AG20443 (cell line): ENCODE measurements at regions not wholly inside any gene's neighbourhood (a gene's known extent, or its start where the extent isn't known, plus 50 kb on each side); places are given as distances from the start of the nearest gene placed in this dataset.
"Not testable (repeated sequence)": the region's sequence is repeated elsewhere in the genome, so short reads cannot be mapped to it uniquely, and the experiment has no call there.

Experiments used
- DNase-seq: peaks from one replicate; pipeline ENCODE4 v3.0.0; 2012; ENCODE audit warnings: low spot score, mixed read lengths

DNA sequence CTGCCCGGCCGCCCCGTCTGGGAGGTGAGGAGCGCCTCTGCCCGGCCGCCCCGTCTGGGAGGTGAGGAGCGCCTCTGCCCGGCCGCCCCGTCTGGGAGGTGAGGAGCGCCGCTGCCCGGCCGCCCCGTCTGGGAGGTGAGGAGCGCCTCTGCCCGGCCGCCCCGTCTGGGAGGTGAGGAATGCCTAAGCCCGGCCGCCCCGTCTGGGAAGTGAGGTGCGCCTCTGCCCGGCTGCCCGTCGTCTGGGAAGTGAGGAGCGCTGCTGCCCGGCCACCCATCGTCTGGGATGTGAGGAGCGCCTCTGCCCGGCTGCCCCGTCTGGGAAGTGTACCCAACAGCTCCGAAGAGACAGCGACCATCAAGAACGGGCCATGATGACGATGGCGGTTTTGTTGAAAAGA, 136.6 kb upstream of the PROKR2 start:
- not testable (repeated sequence) for DNase-seq

DNA sequence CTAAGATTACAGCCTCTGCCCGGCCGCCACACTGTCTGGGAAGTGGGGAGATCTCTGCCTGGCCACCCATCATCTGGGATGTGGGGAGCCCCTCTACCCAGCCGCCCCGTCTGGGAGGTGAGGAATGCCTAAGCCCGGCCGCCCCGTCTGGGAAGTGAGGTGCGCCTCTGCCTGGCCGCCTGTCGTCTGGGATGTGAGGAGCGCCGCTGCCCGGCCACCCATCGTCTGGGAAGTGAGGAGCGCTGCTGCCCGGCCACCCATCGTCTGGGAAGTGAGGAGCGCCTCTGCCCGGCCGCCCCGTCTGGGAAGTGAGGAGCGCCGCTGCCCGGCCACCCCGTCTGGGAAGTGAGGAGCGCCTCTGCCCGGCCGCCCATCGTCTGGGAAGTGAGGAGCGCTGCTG, 135.9 kb upstream of the PROKR2 start:
- not testable (repeated sequence) for DNase-seq

DNA sequence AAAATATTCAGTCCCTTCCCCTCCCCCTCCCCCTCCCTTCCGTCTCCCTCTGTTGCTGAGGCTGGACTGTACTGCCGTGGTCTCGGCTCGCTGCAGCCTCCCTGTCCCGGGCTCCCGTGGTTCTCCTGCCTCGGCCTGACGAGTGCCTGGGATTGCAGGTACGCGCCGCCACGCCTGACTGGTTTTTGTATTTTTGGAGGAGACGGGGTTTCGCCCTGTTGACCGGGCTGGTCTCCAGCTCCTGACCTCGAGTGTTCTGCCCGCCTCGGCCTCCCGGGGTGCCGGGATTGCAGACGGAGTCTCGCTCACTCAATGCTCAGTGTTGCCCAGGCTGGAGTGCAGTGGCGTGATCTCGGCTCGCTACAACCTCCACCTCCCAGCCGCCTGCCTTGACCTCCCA, 135.5 kb upstream of the PROKR2 start:
- DNase-seq = not testable (repeated sequence)

DNA sequence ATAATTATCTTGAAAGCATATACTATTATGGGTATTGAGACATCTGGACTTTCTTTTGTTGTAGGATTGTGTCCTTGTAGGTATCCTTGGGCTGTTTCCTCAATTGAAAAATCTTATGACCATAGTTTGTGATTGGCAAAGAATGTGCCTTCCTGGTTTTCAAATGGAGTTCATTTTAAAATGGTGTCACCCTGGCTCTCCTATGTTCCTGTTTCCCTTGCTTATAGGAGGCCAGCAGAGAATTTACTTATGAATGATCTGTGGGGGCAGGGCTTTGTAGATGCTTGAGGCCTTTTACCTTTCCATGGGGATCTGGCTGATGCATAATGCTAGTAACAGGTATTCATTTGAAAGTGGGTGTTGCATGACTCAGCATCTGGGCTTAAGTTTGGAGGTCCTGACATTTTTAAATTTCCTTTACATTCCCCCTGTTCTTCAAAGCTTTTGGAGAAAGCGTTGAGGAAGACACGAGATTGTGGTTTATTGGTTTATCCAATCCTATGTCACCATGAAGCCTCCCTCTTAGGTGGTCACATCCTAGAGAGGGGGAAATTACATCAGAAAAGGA, 135.0 kb upstream of the PROKR2 start:
- no peak for DNase-seq

DNA sequence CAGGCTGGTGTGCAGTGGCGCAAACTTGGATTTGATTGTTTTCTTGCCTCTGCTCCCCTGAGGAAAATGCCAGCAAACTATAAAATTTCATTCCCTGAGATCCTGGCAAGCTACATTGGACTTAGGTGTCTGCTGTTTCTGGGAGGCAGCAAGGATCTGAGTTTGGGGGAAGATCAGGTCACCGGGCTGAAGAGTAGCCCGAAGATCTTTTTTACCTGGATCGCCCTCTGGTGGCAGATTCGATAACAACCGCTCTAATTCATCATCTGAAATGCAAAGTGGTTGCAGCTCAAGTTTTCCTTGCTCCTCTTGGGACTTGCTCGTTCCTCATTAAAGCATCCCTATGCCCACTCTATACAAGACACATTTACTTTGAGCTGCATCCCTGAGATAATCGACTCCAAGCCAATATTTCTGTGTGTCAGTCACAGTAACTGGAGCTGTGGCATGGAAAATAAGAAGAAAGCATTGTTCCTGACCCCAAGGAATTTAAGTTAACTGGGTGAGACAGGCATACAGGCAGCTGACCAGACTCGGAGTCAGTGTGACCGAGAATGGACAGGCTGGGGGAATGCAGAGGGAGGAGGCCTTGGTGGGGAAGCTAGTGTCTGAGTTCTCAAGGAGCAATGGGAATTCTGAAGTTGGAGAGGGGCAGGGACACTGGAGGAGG, 131.8 kb upstream of the PROKR2 start:
- peak; percentile 70 for DNase-seq

DNA sequence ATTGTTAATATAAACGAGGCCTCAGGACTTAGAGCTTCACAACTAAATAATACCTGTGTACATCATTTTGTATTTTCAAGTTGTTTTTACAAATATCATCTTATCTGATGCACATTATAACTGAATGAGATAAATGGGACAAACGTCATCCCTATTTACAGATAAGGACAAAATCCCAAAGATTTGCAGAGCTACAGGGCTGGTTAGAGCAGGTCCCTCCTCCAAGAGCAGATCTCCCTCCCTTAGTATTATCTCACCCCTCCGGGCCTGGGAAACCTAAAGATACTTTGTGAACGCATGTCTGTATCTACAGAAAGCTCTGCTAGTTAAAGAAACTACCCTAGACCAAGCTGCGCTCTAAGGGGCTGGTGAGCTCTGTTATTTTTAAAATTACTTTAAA, 130.4 kb upstream of the PROKR2 start:
- no peak for DNase-seq

DNA sequence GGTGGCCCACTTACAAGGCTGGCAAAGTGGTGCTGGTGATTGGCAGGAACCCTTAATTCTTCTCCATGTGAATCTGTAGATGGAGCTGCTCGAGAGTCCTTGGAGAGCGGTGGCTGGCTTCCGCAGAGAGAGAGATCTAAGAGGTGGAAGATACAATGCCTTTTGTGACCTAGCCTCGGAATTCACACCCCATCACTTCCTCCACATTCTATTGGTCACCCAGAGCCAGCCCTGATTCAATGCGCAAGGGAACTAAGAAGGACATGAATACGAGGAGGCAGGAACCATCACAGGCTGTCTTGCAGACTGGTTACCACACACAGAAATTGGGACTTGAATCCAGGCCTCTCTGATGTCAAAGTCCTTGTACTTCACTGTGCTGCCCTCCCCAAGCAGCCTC, 128.9 kb upstream of the PROKR2 start:
- no peak for DNase-seq

DNA sequence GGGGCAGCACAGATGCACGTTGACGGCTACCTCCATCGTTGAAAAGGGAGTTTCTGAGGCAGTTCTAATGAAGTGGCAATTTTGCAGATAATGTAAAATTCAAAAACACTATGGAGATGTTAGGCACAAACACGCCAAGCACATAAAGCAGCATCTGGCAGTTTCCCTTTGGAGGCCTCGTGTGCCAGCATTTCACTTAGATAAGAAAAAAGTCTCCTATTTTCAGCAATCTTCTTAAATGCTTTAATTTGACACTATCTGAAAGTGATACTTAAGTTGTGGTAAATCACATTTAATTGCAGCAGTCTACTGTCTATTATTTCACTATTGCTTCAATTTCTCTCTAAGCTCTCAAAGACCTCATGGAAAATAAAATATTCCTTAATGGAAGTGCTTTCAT, 125.3 kb upstream of the PROKR2 start:
- no peak for DNase-seq

DNA sequence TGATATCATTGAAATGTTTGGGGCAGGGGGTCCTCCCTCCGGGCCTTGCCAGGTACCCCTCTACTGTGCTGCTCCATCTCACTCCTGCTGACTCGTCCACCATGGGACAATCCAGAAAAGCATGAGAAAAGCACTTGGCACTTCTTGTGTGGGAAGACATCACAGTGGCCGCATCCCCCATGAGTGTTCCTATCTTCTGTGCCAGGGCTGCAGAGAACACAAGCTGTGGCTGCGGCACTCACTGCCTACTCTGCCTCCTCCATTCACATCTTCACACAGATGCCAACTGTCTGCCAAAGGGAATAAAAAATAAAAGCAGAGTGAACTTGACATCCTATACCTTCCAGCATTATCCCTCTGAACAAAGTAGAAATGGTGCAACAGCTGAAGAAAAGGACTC, 117.4 kb upstream of the PROKR2 start:
- DNase-seq = no peak

DNA sequence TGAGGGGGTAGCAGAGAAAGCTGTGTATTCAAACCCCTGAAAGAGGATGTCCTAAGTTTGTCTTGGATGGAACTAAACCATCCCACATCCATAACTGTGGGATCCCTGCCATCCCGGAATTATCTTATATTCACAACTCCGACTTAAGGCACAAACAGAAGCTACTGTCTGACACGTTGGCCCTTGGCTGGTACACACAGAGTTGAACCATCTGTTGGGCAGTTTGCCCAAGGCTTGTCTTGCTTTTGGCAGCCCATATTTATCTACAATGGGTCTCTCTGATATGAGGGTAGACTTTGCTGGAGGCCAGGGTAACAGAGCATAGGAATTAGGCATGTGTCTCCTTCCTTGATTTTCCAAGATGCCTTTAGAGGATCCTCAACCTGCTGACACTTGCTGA, 116.6 kb upstream of the PROKR2 start:
- no peak for DNase-seq

DNA sequence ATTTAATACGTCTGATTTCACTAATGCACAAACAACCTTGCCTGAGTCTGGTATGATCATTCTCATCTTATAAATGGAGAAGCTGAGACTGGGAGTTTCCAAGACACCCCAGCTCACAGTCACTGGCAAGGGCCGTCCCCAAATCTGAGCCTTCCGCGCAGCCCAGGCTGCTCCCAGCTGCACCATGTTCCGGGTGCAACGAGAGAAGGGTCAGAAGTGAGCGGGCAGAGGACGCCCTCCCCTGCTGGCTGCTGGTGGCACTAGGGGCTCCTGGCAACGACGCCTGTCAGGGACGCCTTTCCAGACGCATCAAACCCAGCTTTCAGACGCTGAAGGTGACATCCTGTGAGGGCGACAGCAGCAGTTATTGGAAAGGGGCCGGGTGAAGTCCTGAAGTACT, 115.3 kb upstream of the PROKR2 start:
- no peak for DNase-seq

DNA sequence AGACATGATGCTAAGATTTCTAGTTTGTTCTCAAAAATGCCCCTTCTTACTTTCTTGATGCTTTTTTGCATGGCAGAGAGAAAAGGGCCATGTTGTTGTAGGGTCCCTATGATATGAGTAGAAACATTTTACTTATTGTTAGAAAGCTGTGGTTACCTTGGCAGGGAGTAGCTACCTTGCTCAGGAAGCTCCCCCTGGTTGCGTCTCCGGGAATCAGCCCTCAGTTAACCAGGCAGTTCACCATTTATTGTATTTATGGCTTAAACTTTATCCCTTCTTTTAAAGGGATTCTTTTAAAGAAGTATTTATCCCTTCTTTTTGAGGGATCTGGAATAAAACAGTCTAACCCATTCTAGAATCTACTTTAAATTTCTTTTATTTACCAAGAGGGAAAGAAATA, 113.9 kb upstream of the PROKR2 start:
- no peak for DNase-seq

DNA sequence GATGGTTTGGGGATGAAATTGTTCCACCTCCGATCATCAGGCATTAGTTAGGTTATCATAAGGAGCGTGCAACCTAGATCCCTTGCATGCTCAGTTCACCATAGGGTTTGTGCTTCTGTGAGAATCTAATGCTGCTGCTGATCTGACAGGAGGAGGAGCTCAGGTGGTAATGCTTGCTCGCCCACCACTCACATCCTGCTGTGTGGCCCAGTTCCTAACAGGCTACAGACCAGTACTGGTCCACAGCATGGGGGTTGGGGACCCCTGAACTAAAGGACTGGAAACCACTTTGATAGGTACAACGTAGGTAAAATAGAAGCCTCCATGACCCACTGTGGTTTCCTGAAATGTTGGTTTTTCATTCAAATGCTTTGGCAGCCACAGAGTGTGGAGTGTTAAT, 109.3 kb upstream of the PROKR2 start:
- DNase-seq = no peak

DNA sequence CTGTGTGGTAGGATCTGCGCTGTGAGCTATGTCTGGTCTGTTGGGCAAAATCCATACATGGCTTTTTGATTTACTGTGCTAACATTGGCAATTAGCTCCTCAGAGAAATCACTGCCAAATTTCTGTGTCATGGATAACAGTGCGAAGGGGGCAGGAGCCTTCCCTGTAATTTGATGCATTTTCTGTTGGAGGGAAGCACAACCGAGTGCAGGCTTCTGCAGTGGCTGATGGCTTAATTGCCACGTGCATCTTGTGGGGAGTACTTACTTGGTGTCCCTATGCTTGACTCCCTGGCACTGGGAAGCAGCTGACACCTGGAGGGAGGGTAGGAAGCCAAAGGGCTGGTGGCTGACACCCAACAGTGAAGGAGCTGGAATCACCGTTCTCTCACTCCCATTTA, 99.3 kb upstream of the PROKR2 start:
- no peak for DNase-seq

DNA sequence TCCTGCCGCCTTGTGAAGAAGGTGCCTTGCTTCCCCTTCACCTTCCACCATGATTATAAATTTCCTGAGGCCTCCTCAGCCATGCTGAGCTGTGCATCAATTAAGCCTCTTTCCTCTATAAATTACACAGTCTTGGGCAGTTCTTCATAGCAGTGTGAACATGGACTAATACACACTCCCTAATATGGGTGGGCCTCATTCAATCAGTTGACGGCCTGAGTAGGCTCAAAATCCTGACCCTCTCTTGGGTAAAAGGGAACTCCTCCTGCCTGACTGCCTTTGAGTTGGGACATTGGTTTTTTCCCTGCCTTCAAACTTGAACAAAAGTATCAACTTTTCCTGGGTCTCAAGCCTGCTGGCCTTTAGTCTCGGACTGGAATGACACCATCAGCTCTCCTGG, 96.6 kb upstream of the PROKR2 start:
- DNase-seq = no peak

DNA sequence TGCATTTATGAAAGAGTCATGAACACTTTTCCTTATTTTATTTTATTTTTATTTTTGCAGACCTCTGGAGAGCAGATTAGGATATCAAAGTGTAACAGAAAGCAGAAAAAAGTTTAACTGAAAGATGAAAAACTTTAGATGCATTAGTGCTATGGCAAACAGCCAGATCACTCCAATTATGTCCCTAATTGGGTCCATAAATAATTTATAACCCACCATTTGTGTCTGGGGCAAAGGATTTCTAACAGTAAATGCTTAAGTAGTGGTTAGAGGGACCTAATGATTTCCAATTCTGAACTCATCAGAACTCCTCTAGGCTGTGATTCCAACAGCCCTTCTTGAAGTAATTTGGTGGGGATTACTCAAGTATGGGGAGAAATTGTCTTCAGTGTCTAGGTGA, 93.7 kb upstream of the PROKR2 start:
- no peak for DNase-seq

DNA sequence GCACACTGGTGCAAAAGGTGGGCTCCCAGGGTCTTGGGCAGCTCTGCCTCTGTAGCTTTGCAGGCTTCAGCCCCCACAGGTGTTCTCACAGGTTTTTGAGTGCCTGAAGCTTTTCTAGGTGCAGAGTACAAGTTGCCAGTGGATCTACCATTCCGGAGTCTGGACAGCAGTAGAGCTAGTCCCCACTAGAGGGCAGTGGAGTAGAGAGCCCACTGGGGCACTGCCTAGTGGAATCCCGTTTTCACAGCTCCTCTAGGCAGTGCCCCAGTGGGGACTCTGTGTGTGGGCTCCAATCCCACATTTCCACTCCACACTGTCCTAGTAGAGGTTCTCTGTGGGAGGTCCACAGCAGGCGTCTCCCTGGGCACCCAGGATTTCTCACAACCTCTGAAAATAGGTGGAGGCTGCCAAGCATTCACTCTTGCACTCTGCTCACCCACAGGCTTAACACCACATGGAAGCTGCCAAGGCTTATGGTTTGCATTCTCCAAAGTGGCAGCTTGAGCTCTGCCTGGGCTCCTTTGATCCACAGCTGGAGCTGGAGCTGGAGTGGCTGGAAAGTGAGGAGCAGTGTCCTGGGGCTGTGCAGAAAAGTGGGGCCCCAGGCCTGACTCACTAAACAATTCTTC, 86.3 kb upstream of the PROKR2 start:
- peak; percentile 25 for DNase-seq

DNA sequence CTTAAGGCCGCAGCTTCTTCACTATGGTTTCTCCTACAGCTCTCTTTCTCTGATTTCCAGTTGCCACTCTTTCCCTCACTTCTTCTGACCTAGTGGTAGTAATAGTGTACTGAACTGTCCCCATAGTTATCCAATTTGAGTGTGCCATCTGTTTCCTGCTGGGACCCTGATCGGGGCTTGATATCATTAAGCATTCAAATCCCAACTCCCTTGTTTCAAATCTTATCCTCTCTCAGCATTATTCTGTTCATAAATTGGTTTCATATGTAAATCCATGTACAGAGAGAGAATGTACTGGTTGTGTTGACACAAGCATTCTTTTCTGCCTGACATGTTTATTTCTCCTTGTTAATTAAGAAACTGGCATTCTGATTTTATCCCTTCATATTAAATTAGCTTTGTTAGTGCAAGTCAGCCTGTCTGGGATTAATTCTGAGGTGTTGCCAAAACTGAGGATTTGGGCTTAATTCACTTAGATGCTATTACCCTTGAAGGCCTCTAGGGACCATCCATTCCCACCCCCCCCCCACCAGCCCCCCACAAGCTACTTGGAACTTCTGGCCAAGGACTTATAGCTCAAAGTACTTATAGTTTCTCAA, 84.6 kb upstream of the PROKR2 start:
- DNase-seq = no peak

DNA sequence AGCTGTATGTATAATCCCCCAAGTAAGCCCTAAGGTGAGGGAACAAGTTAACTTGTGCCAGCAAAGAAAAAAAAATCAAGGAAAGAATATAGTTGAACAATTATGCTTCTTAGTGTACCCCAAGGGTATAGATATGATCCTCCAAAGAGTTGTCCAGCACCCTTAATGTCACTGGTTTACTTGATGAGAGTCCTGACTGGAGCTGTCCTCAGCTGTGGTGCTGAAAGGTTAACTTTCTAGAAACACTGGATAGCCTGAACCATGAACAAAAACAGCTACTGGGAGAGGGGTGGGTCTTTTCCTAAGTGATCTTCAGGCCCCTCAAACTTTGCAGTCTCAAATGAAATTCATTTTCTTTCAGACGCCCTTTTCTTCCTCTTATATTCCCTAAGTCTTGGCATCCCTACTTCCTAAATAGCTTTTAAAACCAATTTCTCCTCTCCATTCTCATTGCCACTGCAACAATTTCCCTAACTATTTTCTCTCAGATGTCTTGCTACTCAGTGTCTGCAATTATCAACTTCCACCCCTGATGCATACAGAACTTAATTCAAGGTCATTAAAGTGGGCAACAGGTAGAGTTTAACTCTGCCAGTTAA, 83.5 kb upstream of the PROKR2 start:
- no peak for DNase-seq

DNA sequence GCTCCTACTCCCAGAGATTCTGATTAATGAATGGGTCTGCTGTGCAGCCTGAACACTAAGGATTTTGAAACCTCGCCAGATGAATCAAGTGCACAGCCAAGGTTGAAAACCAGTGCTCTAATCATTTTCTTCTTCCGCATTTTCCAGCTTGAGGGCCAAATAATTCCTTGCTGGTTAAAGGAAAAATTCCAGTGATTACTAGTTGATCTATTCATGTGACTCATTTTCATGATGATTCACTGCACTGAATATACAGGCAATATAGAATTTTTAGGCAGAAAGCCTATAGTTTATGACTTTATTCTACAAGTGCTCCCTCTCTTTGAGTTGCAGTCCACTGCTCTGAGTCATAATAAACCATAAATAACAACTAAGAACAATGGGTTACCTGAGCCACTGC, 80.6 kb upstream of the PROKR2 start:
- no peak for DNase-seq

DNA sequence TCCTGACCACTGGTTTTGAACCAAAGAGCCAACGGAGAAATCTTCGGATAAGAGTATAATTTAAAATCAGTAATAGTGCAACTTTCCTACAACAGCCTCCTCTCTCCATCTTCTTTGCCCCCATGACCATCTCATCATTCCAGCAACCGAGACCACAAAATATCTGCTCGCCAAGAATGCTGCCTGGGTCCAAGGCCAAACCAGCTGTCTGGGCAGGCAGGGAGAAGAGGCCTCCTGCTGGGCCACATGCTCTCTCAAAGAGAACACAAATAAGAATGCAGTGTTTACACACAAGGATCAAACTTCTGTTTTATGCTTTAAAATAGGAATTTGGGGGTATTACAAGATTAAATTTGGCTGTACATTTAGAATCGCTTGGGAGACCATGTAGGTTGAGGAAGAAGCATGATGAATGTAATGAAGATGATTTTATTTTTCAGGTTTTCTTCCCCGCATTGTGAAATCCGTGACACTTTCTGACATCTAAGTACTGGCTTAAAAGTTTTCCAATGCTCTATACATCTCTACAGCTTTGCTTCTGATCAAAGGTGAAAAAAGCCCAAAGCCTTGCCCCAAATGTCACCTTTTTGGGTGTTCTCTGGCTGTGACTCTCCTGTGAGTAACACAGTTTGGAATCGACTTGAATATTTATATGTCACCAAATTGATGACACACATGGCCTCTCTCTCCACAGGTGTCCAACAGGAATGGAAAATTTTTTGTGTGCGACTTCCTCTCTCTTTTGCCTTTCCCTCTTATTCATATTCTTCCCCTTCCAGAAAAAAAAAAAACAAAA, 79.4 kb upstream of the PROKR2 start:
- DNase-seq = no peak

DNA sequence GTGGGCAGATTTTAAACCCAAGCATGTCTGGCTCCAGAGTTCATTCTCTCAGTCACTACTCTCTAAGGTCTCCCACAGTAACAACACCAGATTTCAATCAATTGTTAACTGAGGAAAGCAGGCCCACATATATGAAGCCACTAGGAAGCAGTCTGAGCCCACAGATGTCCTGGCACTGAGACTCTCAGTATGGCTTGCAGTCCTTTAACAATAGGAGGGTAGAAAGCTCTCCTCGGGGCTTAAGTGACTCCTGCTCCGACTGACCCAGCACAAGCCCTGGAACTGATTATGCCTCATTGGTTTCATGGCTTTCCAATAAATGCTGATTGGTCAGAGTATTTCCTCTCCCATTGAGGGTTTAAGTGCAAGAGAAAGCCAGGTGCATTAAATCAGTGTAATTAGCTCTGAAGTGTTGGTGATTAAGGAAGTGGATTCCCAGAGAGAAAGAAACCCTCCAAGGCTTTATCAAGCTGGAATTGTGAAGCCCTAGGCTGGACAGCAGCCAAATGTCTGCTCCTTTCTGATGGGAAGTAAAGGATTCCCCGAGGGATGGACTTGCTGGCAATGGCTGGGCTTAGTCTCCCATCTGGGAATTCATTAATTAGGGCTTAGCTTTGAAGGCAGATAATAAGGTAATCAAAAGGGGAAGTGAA, 76.6 kb upstream of the PROKR2 start:
- no peak for DNase-seq
